K562 (cell line): ENCODE measurements at regions not wholly inside any gene's neighbourhood (a gene's known extent, or its start where the extent isn't known, plus 50 kb on each side); places are given as distances from the start of the nearest gene placed in this dataset.
"Not testable (repeated sequence)": the region's sequence is repeated elsewhere in the genome, so short reads cannot be mapped to it uniquely, and the experiment has no call there.

Experiments used
- ATAC-seq: fragments of 200-7000 bp; cut with Tn5 transposase; 3 replicates; pipeline ENCODE4 v1.9.1; 2020; ENCODE audit warnings: moderate library complexity
- BruUV-seq: library from RNA; stranded (reverse); fragments of 400-500 nt; replicated peaks from 2 replicates; lab custom pipeline; 2021; lab: Mats Ljungman, UMichigan
- CTCF ChIA-PET: fragments of 300-600 bp; formaldehyde crosslinking; extraction: SDS; loops from one replicate; lab custom pipeline; 2021; ENCODE audit warnings: low intra/inter-chr PET ratio; lab: Yijun Ruan, JAX
- POLR2A ChIA-PET: fragments of 300-600, 350-650 bp; sonication (Branson Sonifier 250); formaldehyde crosslinking; extraction: SDS; loops from one replicate; lab custom pipeline; 2021; ENCODE audit warnings: antibody characterized with exemption, inconsistent platforms; lab: Yijun Ruan, JAX
- DNase-seq, 4 experiments: peaks; one replicate each; pipeline versions ENCODE4 v3.0.0 to v3.0.0-alpha.2; 2011 to 2018; ENCODE audit warnings: low spot score in 3 of 4, mixed read lengths in 3 of 4; ENCODE audit errors: extremely low read depth in 1 of 4
- FAIRE-seq: peaks from 2 replicates; lab custom pipeline; 2011; peaks lifted over from hg19 to GRCh38; lab: Jason Lieb, UNC
- H2AFZ ChIP-seq: 2 replicates; pipeline ENCODE4 v1.6.0; 2011; ENCODE audit warnings: low read depth, low read length, control low read depth, inconsistent platforms
- H3K27ac ChIP-seq: fragments of 200-600 bp; 3 replicates; pipeline ENCODE4 v1.8.0; 2011; ENCODE audit warnings: low read depth, mild to moderate bottlenecking, control low read depth, inconsistent platforms, low read length, moderate library complexity, mixed read lengths; ENCODE audit errors: extremely low read depth
- H3K27me3 ChIP-seq, 2 experiments: fragments of 300-600 bp in 1 of 2; 2 replicates in 1 of 2; 3 replicates in 1 of 2; pipeline versions ENCODE4 v1.6.0 to v1.8.0; 2011; ENCODE audit warnings: inconsistent platforms in 2 of 2, low read length in 2 of 2, mild to moderate bottlenecking in 1 of 2, mixed read lengths in 1 of 2, moderate library complexity in 1 of 2; ENCODE audit not compliant: control insufficient read depth in 2 of 2, insufficient read depth in 2 of 2
- H3K36me3 ChIP-seq: fragments of 300-600 bp; 3 replicates; pipeline ENCODE4 v1.8.0; 2011; ENCODE audit warnings: mild to moderate bottlenecking, low read length, inconsistent platforms; ENCODE audit not compliant: control insufficient read depth, insufficient read depth
- H3K4me1 ChIP-seq, 2 experiments: fragments of 200-600 bp in 1 of 2; replicated peaks in 1 of 2; 2 replicates in 1 of 2; 3 replicates in 1 of 2; pipeline versions ENCODE4 v1.5.1 to v1.8.0; 2011; ENCODE audit warnings: inconsistent platforms in 2 of 2, low read length in 2 of 2, mild to moderate bottlenecking in 1 of 2, mixed read lengths in 1 of 2, moderate library complexity in 1 of 2; ENCODE audit not compliant: control insufficient read depth in 2 of 2, insufficient read depth in 2 of 2
- H3K4me2 ChIP-seq: 2 replicates; pipeline ENCODE4 v1.6.1; 2011; ENCODE audit warnings: low read length, control low read depth, inconsistent platforms, mixed read lengths; ENCODE audit not compliant: insufficient read depth
- H3K4me3 ChIP-seq: fragments of 200-600 bp; sonication (generic), shearing (Covaris generic); 2 replicates; pipeline ENCODE4 v1.5.1; 2016; ENCODE audit warnings: control low read depth, inconsistent platforms
- H3K79me2 ChIP-seq: fragments of 200-600 bp; 3 replicates; pipeline ENCODE4 v1.8.0; 2011; ENCODE audit warnings: low read length, inconsistent platforms; ENCODE audit not compliant: control insufficient read depth, insufficient read depth
- H3K9ac ChIP-seq, 2 experiments: 2 replicates each; pipeline versions ENCODE4 v1.6.0 to v1.6.1; 2011; ENCODE audit warnings: low read depth in 2 of 2, low read length in 2 of 2, control low read depth in 1 of 2, inconsistent platforms in 1 of 2, mild to moderate bottlenecking in 1 of 2, mixed read lengths in 1 of 2; ENCODE audit not compliant: insufficient read depth in 1 of 2
- H3K9me1 ChIP-seq: one replicate; pipeline ENCODE4 v1.6.0; 2011; ENCODE audit warnings: inconsistent platforms, mild to moderate bottlenecking, low read length, moderate library complexity; ENCODE audit not compliant: control insufficient read depth, insufficient read depth
- H3K9me3 ChIP-seq: replicated peaks from 2 replicates; pipeline ENCODE4 v1.5.1; 2011; ENCODE audit warnings: low read depth, low read length, inconsistent platforms; ENCODE audit not compliant: control insufficient read depth, insufficient read depth
- H4K20me1 ChIP-seq: replicated peaks from 2 replicates; pipeline ENCODE4 v1.6.1; 2011; ENCODE audit warnings: low read length, inconsistent platforms, mixed read lengths; ENCODE audit not compliant: control insufficient read depth, insufficient read depth
- YBX1 ChIP-seq: fragments of 450-650 bp; IDR thresholded peaks from 2 replicates; pipeline ENCODE4 v1.7.1; 2016; ENCODE audit warnings: mild to moderate bottlenecking
- WGBS: fragments of 100-300 bp; shearing (Covaris generic); methylation state at CpG from one replicate; pipeline ENCODE4 v1.1.6; 2016; ENCODE audit warnings: low coverage, mixed read lengths; ENCODE audit not compliant: insufficient coverage; ENCODE audit errors: missing lambda C conversion rate; 5-methylcytosine and 5-hydroxymethylcytosine counted together
- in situ Hi-C: fragments of 300-500 bp; cut with MboI; formaldehyde crosslinking; loops from 4 replicates; pipeline ENCODE4 v1.15.0; 2018; ENCODE audit warnings: inconsistent platforms, mixed read lengths
- intact Hi-C: fragments of 100-400 bp; cut with micrococcal nuclease; formaldehyde crosslinking; loops from 2 replicates; pipeline ENCODE4 v1.14.2; 2022

DNA sequence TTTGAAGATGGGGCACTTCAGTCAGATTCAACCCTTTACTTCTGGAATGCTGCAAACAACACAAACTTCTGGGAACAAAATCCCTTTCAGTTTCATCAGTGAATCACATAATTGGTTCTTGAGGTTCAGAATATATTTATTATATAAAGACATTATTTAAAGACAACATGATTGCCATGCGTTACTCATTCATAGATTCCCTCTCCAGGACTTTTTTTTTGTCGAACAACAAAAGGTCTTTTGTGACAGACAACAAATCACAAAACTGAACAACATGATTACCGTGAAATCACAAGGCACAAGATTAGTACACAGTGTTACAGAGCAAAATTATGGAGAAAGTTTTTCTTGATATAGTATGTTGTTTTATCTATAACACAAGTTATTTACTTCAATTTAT lies 1815.0 kb downstream of the NCAM2 start:
- WGBS, result 2% methylated on average over 3 of the region's 3 CpGs
- H3K4me3 ChIP-seq, result no peak overlapping the region
- H3K4me2 ChIP-seq, result no peak overlapping the region
- in situ Hi-C loops (no loop called here), intact Hi-C loops (no loop called here)
- no peaks in the 10 kb centered on the region for H4K20me1 ChIP-seq
- H2AFZ ChIP-seq, result no peak overlapping the region
- no peaks in the 10 kb centered on the region for H3K79me2 ChIP-seq
- CTCF ChIA-PET, result no interaction called here
- POLR2A ChIA-PET, result no interaction called here
- no peak for DNase-seq
- no peaks in the 10 kb centered on the region for H3K9me3 ChIP-seq
- no peaks in the 10 kb centered on the region for H3K27me3 ChIP-seq
- H3K9ac ChIP-seq, result no peak overlapping the region
- H3K9me1 ChIP-seq, result no peaks in the 10 kb centered on the region
- H3K27ac ChIP-seq, result no peak overlapping the region
- BruUV-seq, result no TSS peak
- no peak for FAIRE-seq
- H3K36me3 ChIP-seq, result no peaks in the 10 kb centered on the region
- H3K4me1 ChIP-seq, result no peaks in the 10 kb centered on the region
- ATAC-seq, result no peak
- no peak for TF ChIP-seq YBX1

DNA sequence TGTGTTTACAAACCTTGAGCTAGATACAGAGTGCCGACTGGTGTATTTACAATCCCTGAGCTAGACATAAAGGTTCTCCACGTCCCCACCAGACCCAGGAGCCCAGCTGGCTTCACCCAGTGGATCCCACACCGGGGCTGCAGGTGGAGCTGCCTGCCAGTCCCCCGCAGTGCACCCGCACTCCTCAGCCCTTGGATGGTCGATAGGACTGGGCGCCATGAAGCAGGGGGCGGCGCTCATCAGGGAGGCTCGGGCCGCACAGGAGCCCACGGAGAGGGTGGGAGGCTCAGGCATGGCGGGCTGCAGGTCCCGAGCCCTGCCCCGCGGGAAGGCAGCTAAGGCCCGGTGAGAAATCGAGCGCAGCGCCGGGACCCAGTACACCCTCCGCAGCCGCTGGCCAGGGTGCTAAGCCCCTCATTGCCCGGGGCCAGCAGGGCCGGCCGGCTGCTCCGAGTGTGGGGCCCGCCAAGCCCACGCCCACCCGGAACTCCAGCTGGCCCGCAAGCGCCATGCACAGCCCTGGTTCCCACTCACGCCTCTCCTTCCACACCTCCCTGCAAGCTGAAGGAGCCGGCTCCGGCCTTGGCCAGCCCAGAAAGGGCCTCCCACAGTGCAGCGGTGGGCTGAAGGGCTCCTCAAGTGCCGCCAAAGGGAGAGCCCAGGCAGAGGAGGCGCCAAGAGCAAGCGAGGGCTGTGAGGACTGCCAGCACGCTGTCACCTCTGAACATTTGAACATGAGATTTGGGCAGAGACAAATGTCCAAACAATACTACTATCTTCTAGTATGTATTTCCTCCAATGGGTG lies 1820.7 kb downstream of the NCAM2 start:
- DNase-seq, H4K20me1 ChIP-seq, H3K4me2 ChIP-seq, H3K9ac ChIP-seq, H2AFZ ChIP-seq, H3K4me1 ChIP-seq, BruUV-seq, H3K36me3 ChIP-seq, ATAC-seq, H3K9me1 ChIP-seq, intact Hi-C loops, H3K4me3 ChIP-seq, H3K9me3 ChIP-seq, H3K27ac ChIP-seq, CTCF ChIA-PET, POLR2A ChIA-PET, FAIRE-seq, H3K79me2 ChIP-seq, H3K27me3 ChIP-seq, in situ Hi-C loops: not testable (repeated sequence)
- under 1% methylated on average over 21 of the region's 40 CpGs for WGBS
